GM21367 (cell line): ENCODE measurements at regions not wholly inside any gene's neighbourhood (a gene's known extent, or its start where the extent isn't known, plus 50 kb on each side); places are given as distances from the start of the nearest gene placed in this dataset.
"Not testable (repeated sequence)": the region's sequence is repeated elsewhere in the genome, so short reads cannot be mapped to it uniquely, and the experiment has no call there.

Experiments used
- ATAC-seq: cut with Tn5 transposase; IDR thresholded peaks from one replicate; pipeline ENCODE4 v1.9.1; 2021; ENCODE audit not compliant: unreplicated experiment

GRCh38 chr5:115469904-115470516 is 74.6 kb downstream of the FEM1C start:
- no peak for ATAC-seq

- no peak for ATAC-seq
Observed at GRCh38 chr5:115467628-115468027, 76.9 kb downstream of the FEM1C start.

DNA sequence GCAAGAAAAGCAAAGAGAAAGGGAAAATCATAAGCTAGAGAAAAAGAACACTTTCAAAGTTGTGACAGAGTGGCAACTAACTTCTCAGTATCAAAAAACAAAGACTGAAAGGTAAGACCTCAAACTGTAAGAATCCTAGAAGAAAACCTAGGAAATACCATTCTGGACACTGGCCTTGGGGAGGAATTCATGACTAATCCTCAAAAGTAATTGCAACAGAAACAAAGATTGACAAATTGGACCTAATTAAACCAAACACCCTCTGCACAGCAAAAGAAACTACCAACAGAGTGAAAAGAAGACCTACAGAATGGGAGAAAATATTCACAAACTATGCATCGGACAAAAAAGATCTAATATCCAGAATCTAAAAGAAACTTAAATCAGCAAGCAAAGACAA is 79.1 kb downstream of the FEM1C start:
- no peak for ATAC-seq

DNA sequence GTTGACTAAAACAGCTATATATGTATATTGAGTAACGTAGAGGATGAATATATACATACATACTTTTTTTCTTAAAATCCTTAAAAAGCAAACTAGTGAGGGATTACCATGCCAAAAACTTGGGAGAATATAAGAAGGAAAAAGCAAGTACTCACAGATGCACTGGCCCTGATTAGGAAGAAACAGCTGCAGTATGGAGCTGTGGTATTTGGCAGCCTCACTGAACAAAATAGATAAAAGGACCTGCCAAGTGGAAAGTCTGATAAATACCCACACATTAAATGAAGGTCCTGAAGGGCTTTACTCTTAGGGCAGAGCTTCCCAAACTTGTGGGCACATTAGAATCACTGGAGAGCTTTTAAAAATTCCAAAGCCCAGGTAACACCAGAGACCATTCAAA is 80.6 kb downstream of the FEM1C start:
- ATAC-seq: no peak

GRCh38 chr5:115461506-115462290 is 82.9 kb downstream of the FEM1C start:
- ATAC-seq: no peak

DNA sequence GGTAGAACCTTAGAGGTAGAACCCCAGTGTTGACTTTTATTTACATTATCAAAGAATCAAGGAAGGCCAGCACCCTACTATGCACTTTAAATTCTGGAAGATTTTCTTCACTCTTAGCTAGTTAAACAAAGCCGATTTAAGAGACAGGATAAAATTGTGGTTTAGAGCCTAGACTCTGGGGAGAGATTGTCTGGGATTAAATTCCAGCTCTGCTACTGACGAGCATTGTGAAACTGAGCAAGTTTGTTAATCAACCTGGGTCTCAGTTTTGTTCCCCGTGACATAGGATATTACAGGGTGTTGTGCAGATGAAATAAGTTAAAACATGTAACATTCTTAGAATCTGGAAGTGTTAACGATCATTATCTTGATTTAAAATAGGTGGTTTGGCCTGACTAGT is 83.5 kb downstream of the FEM1C start:
- ATAC-seq: no peak

DNA sequence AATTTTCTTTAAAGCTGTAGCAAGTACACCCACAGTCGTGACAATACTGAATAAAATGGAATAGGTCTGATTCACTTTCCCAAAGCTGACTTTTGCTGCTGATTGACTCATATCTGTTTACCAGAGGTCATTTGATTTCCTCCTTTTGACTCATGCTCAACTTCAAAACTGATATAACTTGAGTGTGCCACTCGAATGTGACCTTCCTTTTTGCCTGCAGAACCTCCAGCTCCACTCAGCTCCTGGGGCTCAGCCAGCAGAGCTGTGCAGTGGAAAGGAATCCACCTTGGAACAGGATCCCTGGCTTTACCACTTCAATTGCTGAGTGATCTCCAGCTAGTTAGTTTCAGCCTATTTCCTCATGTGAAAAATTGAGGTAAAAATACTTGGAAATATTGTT is 84.1 kb downstream of the FEM1C start:
- ATAC-seq: peak; percentile 59

DNA sequence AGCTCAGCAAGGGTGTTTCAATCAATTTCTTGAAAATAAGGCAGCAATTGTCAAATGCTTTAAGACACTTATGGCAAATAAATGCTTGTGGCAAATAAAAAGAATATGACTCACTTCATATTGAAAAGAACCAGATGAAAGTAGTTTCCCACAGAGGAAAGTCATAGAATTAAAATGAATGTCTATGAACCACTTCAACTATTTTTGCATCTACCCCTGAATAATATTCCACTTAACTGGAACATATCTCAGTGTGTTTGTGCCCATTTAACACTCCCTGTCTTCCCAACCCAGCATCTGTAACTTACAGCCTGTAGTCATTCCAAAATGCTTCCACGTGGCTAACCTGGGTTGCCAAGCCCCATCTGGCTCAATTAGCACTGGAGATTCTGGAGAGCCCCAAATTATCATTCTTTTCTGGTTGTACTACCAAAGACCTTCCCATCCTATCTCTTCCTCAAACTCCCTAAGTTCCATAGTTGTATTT is 84.7 kb downstream of the FEM1C start:
- ATAC-seq: no peak

DNA sequence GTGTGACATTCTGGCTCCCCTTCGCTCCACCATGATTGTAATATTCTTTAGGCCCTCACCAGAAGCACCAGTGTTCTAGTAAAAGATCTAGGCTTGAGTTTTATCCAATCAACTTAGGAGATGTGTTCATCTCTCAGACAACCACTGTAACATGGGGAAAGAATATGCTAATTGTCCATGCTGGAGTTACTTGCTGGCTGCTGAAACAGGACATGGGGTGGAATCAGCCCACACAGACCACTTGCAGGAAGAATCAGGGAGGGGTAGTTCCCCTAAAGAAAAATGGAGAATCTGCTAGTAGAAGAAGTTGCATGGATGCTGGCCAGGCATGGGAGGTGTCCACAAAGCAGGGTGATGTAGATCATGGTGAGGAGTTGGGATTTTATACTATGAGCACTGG is 86.2 kb downstream of the FEM1C start:
- ATAC-seq: no peak

DNA sequence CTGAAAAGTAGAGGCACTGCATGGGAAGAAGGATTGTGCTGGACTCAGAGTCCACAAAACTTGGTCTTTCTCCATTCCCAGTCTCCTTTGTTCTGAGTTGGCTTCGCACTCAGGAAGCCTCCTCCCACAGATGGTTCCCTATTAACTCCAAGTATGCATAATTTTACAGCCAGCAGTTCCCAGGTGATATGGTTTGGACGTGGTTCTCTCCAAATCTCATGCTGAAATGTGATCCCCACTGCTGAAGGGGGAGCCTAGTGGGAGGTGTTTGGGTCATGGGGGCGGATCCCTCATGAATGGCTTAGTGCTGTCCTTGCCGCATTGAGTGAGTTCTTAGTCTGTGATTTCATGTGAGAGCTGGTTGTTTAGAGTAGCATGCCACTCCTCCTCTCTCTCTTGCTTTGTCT is 86.6 kb downstream of the FEM1C start:
- no peak for ATAC-seq

DNA sequence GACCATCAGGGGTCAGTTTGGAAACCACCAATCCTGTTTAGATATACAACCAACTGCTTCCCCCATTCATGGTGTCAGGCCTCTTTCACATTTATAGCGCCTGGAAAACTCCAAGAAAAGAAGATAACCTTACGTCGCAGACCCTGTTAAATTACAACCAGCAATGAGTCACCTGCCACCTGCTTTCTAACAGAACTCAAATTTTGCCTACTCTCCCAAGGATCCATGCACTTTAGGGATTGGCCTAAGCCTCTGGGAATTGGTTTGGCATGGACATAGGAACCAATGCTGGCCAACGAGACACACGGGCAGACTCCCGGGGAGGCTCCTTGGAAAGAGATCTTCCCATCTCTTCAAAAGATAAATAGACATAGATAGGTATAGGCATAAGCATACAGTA is 87.0 kb downstream of the FEM1C start:
- no peak for ATAC-seq

DNA sequence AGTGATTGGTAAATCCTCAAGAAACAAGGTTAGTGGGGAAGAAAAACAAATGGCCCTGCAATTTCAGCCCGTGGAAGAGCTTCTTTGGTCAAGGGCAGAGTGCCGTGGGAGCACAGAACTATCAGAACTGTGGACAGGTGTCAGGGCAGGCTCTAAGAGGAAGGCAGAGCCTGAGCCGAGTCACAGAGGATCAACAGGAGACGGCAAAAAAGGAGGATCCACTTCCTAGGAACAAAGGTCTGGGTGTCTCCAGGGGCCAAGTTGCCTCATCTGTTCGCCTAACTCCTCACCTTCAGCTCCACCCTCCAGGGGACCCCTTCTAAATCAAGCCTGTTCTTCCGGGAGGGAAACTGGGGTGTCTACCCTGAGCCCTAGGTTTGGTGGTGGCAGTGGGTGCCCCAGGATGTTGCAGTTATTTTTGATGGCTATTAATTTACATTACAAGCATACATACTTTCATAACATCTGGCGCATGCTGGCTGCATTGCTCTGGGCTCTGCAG is 88.0 kb downstream of the FEM1C start:
- ATAC-seq: no peak

GRCh38 chr5:115456056-115456455 is 88.5 kb downstream of the FEM1C start:
- no peak for ATAC-seq

DNA sequence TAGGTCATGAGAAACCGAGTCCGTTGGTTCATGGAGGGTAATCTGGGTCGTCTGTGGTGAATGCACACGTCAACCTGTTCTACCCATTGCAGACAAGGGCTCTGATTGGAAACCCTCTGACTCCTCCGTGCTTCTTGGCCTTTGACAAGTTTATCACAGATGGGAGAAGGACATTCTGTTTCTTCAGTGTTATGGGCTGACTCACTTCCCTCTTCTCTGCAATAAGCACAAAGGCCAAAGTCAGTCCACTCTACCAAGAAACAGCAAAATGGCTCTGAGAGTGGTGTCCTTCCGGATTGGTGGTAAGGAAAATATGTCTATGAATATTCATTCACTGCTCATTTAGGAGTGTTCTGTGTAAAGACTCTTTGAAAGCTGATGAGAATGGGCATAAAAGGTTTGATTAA is 89.3 kb downstream of the FEM1C start:
- no peak for ATAC-seq

- ATAC-seq: no peak
Observed at GRCh38 chr5:115453391-115454095, 91.0 kb downstream of the FEM1C start.

GRCh38 chr5:115452536-115453235 is 91.9 kb downstream of the FEM1C start:
- no peak for ATAC-seq

DNA sequence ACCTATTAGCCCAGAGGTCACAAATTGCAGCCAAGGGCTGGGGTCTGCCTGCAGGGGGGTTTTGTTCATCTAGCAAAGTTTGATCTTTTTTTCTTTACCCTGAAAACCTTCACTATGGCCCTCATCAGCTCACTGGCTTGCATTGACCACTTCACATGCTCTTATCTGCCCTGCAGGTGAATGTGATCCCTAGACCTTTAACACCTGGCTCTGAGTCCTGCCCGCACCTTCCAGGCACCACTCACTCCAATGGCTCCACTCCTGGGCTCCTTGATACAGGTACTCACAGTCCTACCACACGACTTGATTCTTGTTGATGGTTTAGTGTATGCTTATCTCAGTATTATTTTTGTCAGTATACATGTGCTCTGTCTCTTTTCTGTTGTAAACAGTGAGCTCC is 92.5 kb downstream of the FEM1C start:
- no peak for ATAC-seq

GRCh38 chr5:115450741-115451140 is 93.8 kb downstream of the FEM1C start:
- no peak for ATAC-seq

GRCh38 chr5:115448630-115449029 is 95.9 kb downstream of the FEM1C start:
- not testable (repeated sequence) for ATAC-seq

DNA sequence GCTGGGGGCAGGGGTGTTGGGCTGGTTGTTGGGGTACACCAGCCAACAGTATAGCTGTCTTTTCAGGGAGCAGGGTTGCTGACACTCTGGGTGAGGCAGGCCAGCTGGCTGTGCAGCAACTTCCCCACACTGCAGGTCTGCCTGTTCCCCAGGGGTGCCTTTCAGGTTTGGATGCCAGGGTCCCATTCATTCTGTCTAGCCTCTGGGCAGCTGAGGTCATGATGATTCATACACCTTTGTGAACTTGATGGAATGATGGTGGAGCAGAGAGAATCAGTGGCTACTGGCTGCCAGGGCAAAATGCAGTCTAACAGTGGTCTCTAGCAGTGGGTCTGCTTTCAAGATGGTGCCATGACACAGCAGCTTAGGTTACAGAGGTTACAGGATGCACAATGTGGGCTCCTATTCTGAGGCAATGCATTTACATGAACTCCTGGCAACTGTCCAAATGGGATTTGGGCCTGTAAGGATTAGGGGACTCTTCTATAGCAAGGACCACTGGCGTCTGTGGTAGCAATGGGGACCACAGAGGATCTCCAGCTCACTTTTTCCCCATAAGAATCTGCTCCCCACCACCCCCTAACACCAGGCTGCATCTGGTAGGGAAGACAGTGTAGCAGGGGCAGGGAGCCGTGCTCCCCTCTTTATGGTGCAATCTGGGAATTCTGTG is 103.7 kb downstream of the FEM1C start:
- no peak for ATAC-seq

- ATAC-seq: no peak
Observed at GRCh38 chr5:115439639-115440038, 104.9 kb downstream of the FEM1C start.
